Astrocyte (in vitro differentiated cells and primary cell): ENCODE measurements at regions not wholly inside any gene's neighbourhood (a gene's known extent, or its start where the extent isn't known, plus 50 kb on each side); places are given as distances from the start of the nearest gene placed in this dataset.

Experiments
- DNase-seq: peaks from one replicate; pipeline ENCODE4 v3.0.0-alpha.2; 2010; ENCODE audit warnings: low read depth
- FAIRE-seq: peaks from 2 replicates; lab custom pipeline; 2011; peaks lifted over from hg19 to GRCh38; lab: Jason Lieb, UNC
- H2AFZ ChIP-seq: 2 replicates; pipeline ENCODE4 v1.6.0; 2012; ENCODE audit warnings: low read depth, low read length, inconsistent platforms
- H3K27ac ChIP-seq: 2 replicates; pipeline ENCODE4 v1.5.1; 2011; ENCODE audit warnings: low read depth, low read length, inconsistent platforms
- H3K27me3 ChIP-seq: 2 replicates; pipeline ENCODE4 v1.6.0; 2011; ENCODE audit warnings: low read length, inconsistent platforms; ENCODE audit not compliant: insufficient read depth
- H3K36me3 ChIP-seq: 2 replicates; pipeline ENCODE4 v1.5.1; 2011; ENCODE audit warnings: low read length, inconsistent platforms; ENCODE audit not compliant: insufficient read depth
- H3K4me1 ChIP-seq: 2 replicates; pipeline ENCODE4 v1.5.1; 2011; ENCODE audit warnings: low read length, inconsistent platforms; ENCODE audit not compliant: insufficient read depth
- H3K4me2 ChIP-seq: 2 replicates; pipeline ENCODE4 v1.6.0; 2012; ENCODE audit warnings: low read length, inconsistent platforms
- H3K4me3 ChIP-seq: 2 replicates; pipeline ENCODE4 v1.5.1; 2011; ENCODE audit warnings: low read depth, mild to moderate bottlenecking, low read length, inconsistent platforms; ENCODE audit not compliant: insufficient read depth
- H3K79me2 ChIP-seq: 2 replicates; pipeline ENCODE4 v1.6.0; 2012; ENCODE audit warnings: mild to moderate bottlenecking, low read length, inconsistent platforms; ENCODE audit not compliant: insufficient read depth
- H3K9ac ChIP-seq: 2 replicates; pipeline ENCODE4 v1.6.0; 2012; ENCODE audit warnings: mild to moderate bottlenecking, low read length, inconsistent platforms
- H3K9me3 ChIP-seq: 2 replicates; pipeline ENCODE4 v1.5.1; 2012; ENCODE audit warnings: low read depth, mild to moderate bottlenecking, low read length, inconsistent platforms; ENCODE audit not compliant: insufficient read depth
- H4K20me1 ChIP-seq: 2 replicates; pipeline ENCODE4 v1.6.0; 2012; ENCODE audit warnings: low read length, inconsistent platforms; ENCODE audit not compliant: insufficient read depth
- H3K27ac Mint-ChIP-seq: one replicate; pipeline ENCODE4 v1.8.0; 2021; ENCODE audit warnings: mild to moderate bottlenecking, mixed read lengths; ENCODE audit not compliant: unreplicated experiment
- H3K27me3 Mint-ChIP-seq: one replicate; pipeline ENCODE4 v1.8.0; 2021; ENCODE audit warnings: low read depth, mixed read lengths; ENCODE audit not compliant: unreplicated experiment
- H3K36me3 Mint-ChIP-seq: one replicate; pipeline ENCODE4 v1.8.0; 2021; ENCODE audit warnings: low read depth, mixed read lengths; ENCODE audit not compliant: unreplicated experiment
- H3K4me1 Mint-ChIP-seq: one replicate; pipeline ENCODE4 v1.8.0; 2021; ENCODE audit warnings: low read depth, mixed read lengths; ENCODE audit not compliant: unreplicated experiment
- H3K4me3 Mint-ChIP-seq: one replicate; pipeline ENCODE4 v1.8.0; 2021; ENCODE audit warnings: mild to moderate bottlenecking, moderate library complexity, mixed read lengths; ENCODE audit not compliant: unreplicated experiment
- H3K9me3 Mint-ChIP-seq: one replicate; pipeline ENCODE4 v1.8.0; 2021; ENCODE audit warnings: mild to moderate bottlenecking, mixed read lengths; ENCODE audit not compliant: unreplicated experiment
- EZH2 ChIP-seq: IDR thresholded peaks from 2 replicates; pipeline ENCODE4 v1.6.1; 2012; ENCODE audit warnings: mild to moderate bottlenecking, low read length, inconsistent platforms; ENCODE audit not compliant: insufficient read depth
- TF ChIP-seq, protein P1 (sequence below): IDR thresholded peaks from 2 replicates; pipeline ENCODE4 v1.5.1; 2011; ENCODE audit warnings: low read depth, mild to moderate bottlenecking, inconsistent platforms, low read length, moderate library complexity; ENCODE audit not compliant: insufficient read depth

DNA sequence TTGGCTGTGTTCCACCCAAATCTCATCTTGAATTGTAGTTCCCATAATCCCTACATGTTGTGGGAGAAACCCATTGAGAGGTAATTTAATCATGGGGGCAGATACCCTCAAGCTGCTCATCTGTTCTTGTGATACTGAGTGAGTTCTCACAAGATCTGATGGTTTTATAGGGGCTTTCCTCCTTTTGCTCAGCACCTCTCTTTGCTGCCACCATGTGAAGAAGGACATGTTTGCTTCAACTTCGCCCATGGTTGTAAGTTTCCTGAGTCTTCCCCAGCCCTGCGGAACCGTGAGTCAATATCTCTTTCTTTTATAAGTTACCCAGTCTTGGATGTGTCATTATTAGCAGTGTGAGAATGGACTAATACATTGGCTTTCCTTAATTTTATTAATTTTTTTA is 527.8 kb downstream of the MDFIC start:
- Histone ChIP-seq H3K4me1 (no peaks in the 10 kb centered on the region), H3K27me3 (no peaks in the 10 kb centered on the region), H3K27ac (no peak overlapping the region), H3K36me3 (no peaks in the 10 kb centered on the region), H3K9me3 (no peaks in the 10 kb centered on the region), H3K4me3 (no peak overlapping the region), H4K20me1 (no peaks in the 10 kb centered on the region), H3K79me2 (no peaks in the 10 kb centered on the region), H3K4me2 (no peak overlapping the region), H2AFZ (no peak overlapping the region), H3K9ac (no peak overlapping the region)
- Mint-ChIP-seq H3K27ac (no peak overlapping the region), H3K27me3 (no peaks in the 10 kb centered on the region), H3K4me1 (no peaks in the 10 kb centered on the region), H3K9me3 (no peaks in the 10 kb centered on the region), H3K4me3 (no peak overlapping the region), H3K36me3 (no peaks in the 10 kb centered on the region)
- no peak for FAIRE-seq
- TF ChIP-seq, protein P1, sequence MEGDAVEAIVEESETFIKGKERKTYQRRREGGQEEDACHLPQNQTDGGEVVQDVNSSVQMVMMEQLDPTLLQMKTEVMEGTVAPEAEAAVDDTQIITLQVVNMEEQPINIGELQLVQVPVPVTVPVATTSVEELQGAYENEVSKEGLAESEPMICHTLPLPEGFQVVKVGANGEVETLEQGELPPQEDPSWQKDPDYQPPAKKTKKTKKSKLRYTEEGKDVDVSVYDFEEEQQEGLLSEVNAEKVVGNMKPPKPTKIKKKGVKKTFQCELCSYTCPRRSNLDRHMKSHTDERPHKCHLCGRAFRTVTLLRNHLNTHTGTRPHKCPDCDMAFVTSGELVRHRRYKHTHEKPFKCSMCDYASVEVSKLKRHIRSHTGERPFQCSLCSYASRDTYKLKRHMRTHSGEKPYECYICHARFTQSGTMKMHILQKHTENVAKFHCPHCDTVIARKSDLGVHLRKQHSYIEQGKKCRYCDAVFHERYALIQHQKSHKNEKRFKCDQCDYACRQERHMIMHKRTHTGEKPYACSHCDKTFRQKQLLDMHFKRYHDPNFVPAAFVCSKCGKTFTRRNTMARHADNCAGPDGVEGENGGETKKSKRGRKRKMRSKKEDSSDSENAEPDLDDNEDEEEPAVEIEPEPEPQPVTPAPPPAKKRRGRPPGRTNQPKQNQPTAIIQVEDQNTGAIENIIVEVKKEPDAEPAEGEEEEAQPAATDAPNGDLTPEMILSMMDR: no peak
- no peak for DNase-seq

DNA sequence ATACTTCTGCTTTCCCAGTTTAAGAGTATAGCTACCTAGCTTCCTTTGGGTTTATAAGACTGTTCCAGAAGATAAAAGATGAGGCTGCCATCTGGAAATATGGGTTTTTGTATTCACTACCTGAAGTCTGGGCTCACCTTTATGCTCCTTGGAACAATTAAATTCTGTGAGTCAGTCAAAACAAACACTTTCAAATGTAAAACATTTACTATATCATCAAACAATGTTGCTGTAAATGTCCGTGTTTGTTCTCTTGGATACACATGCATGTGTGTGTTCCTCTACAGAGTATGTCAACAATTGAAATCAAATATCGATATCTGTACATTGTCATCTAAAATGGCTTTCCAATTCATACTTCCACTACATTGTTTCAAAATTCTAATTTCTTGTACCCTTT is 525.6 kb downstream of the MDFIC start:
- Histone ChIP-seq H3K4me3 (no peak overlapping the region), H3K9me3 (no peaks in the 10 kb centered on the region), H2AFZ (no peak overlapping the region), H3K36me3 (no peaks in the 10 kb centered on the region), H3K27me3 (no peaks in the 10 kb centered on the region), H3K27ac (no peak overlapping the region), H3K4me1 (no peaks in the 10 kb centered on the region), H3K79me2 (no peaks in the 10 kb centered on the region), H3K4me2 (no peak overlapping the region), H3K9ac (no peak overlapping the region), H4K20me1 (no peaks in the 10 kb centered on the region)
- Mint-ChIP-seq H3K4me3 (no peak overlapping the region), H3K27ac (no peak overlapping the region), H3K27me3 (no peaks in the 10 kb centered on the region), H3K36me3 (no peaks in the 10 kb centered on the region), H3K4me1 (no peaks in the 10 kb centered on the region), H3K9me3 (no peaks in the 10 kb centered on the region)
- DNase-seq (no peak), FAIRE-seq (no peak)
- no peak for TF ChIP-seq EZH2
- TF ChIP-seq, protein P1: no peak

DNA sequence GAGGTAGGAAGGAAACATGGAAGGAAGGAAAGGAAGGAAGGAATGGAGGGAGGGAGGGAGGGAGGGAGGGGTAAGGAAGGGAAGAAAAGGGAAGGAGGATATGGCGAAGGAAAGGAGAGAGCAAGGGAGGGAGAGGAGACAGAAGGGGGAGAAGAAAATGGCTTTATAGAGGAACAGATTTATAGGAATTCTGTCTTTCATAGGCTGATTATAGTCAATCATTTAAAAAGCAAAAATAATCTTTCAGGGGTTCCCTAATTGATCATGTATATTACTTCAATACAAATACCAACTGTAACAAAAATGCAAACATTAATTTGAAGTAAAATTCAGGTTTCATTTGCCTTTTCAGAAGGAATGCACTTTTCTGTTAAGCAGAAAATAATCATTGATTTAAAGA is 519.1 kb downstream of the MDFIC start:
- no peak overlapping the region for H3K27ac Mint-ChIP-seq
- FAIRE-seq (no peak), DNase-seq (no peak)
- no peaks in the 10 kb centered on the region for H3K4me1 Mint-ChIP-seq
- Histone ChIP-seq H3K79me2 (no peaks in the 10 kb centered on the region), H3K36me3 (no peaks in the 10 kb centered on the region), H3K27me3 (no peaks in the 10 kb centered on the region), H3K27ac (no peak overlapping the region), H3K9me3 (no peaks in the 10 kb centered on the region), H3K4me2 (no peak overlapping the region), H2AFZ (no peak overlapping the region), H3K9ac (no peak overlapping the region), H4K20me1 (no peaks in the 10 kb centered on the region), H3K4me1 (no peaks in the 10 kb centered on the region), H3K4me3 (no peak overlapping the region)
- no peak overlapping the region for H3K4me3 Mint-ChIP-seq
- H3K9me3 Mint-ChIP-seq: no peaks in the 10 kb centered on the region
- TF ChIP-seq, protein P1: no peak
- TF ChIP-seq EZH2: no peak
- H3K27me3 Mint-ChIP-seq: no peaks in the 10 kb centered on the region
- H3K36me3 Mint-ChIP-seq: no peaks in the 10 kb centered on the region
